GM19372 (cell line): ENCODE measurements at regions not wholly inside any gene's neighbourhood (a gene's known extent, or its start where the extent isn't known, plus 50 kb on each side); places are given as distances from the start of the nearest gene placed in this dataset.

Experiments used
- ATAC-seq: cut with Tn5 transposase; IDR thresholded peaks from one replicate; pipeline ENCODE4 v1.9.1; 2021; ENCODE audit warnings: mild to moderate bottlenecking, low read depth, moderate library complexity; ENCODE audit not compliant: unreplicated experiment

DNA sequence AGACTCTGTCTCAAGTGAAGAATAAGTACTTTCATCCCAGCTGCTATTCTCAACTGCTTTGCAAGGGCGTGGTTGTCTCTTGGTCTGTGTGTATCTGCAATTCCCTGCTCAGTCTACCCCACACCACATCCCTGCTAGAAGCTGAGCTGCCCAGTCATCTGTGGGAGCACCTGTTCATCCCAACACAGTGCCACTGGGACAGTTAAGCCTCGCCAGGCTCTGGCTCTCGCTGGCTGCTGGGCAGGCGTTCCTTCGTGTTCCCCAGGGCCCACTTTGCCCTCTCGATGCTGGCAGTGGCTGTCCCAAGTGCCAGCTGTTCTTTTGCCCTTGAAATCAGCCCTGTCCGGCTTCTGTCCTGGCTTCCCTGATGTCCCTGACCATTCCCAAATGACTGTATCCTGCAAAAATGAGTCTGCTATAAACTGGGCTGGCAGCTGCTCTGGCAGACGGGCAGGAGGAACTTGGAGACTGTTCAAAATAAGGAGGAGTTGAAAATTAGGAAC lies 91.6 kb upstream of the KLHL25 start:
- no peak for ATAC-seq

DNA sequence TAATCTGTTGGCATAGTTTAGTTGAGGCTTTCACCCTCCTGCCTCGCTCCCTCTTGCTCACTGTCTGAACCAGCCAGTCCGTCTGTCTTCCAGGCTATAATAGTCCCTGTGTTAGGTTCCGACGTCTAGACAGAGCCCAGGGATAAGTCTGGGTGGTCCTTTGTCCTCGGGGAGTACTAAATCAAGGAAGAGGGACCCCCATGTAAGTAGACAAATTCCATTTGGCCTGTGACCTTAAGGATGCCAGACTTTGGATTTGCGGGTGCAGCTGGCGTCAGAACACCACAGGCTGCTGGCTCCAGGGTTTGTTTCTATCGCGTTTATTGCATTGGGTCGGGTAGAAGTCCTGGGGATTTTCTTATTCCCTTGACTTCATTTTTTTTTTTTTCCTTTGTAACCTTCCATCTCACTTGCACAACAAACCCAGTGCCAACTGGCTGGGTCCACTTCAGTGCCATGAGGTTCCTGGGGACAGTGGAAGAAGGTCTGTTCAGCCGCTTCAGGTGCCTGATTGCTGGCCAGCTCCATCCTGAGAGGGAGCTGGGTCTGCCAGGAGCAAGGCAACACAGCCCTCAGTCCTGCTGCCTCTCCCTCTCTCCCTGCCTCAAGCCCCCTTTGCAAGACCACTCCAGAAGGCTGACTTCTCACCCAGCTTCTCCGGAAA lies 95.4 kb upstream of the KLHL25 start:
- ATAC-seq, result no peak

DNA sequence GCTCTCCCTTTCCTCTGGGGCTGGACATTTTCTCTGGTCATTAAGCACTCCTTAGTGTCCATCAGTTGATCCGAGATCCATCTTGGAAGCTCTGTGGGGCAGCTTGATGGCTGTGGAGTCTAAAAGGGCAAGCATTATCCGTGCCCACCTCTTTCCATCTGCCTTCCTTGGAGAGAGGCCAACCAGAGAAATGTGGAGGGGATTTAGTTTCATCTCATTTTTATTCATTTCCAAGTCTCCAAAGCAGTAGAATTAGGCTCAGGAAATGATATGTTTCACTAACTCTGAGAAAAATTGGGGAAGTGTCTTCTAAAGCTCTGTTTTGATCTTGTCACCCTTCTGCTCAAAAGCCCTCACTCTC lies 95.9 kb upstream of the KLHL25 start:
- no peak for ATAC-seq

- ATAC-seq, result no peak
These were observed 96.7 kb upstream of the KLHL25 start for GRCh38 chr15:85891470-85891869.

GRCh38 chr15:85892232-85892631 lies 97.5 kb upstream of the KLHL25 start:
- ATAC-seq, result no peak

DNA sequence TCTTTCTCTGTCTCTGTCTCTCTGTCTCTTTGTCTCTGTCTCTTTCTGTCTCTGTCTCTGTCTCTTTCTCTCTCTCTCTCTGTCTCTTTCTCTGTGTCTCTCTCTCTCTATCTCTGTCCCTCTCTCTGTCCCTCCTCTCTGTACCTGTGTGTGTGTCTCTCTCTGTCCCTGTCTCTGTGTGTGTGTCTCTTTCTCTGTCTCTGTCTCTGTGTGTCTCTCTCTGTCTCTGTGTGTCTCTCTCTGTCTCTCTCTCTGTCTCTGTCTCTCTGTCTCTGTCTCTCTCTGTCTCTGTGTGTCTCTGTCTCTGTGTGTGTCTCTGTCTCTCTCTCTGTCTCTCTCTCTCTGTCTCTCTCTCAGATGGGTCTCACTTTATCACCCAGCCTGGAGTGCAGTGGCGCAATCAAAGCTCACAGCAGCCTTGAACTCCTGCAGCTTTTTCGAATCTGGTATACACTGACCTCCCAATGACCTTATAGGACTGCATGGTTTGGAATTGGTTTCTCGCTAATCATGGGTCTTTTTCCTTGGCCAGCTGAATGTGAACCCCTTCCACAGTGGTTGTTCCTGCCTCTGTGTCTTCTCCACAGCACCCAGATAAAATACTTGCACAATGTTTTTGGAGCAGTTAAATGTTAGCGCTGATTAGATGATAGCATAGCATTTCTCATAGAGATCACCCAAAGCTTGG lies 102.6 kb upstream of the KLHL25 start:
- ATAC-seq, result no peak

- no peak for ATAC-seq
These were observed 103.4 kb upstream of the KLHL25 start for GRCh38 chr15:85897895-85898717.

DNA sequence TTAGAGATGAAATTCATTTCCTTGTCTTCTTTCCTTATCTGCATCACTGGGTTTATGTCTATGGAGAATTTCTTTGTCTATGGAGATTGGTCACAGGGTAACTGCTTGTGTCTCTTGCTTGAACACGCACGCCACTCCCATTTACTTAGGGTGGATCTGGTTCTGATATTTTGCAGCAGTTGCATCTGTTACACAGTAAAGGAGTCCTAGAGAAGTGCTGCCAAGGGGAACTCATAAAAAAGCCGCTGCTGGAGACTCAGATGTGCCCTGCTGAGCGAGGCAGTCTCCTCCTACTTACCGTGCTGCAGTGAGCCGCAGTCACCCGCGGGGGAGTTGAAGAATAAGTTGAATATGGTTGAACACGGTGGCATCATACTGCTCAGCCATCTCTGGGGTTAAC lies 105.2 kb upstream of the KLHL25 start:
- ATAC-seq, result no peak

DNA sequence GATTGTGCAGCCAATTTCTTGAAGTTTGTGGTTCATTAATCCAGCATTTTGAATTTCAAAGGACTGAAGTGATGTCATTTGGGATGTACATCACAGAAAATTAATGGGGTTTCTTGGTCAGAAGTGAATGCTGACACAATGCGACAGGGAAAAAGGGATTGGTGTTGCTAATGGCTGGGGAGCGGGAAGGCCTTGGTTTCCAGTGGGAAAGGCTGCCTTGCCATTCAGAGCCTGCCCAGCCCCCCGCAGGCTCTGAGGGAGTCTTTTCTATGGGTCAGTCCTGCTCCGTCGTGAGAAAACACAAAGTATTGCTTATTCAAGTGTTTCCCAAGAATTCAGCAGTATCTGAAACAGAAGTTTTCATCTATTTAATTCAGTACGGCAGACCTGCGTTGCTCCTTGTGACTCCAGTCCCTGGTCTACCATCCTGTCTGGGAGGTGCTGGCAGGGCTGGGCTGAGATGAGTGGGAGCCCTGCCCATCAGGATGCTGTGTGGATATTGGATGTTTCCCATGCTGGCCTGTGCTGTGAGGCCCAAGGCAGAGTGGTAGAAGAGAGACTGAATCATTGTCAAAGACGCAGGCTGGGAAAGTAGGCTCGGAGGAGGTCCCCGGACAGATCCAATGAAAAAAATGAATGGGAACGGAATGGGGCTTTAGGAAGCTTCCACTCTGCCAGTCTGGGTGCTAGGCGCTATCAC lies 111.2 kb upstream of the KLHL25 start:
- ATAC-seq, result no peak

- no peak for ATAC-seq
These were observed 111.9 kb upstream of the KLHL25 start for GRCh38 chr15:85906640-85907039.

DNA sequence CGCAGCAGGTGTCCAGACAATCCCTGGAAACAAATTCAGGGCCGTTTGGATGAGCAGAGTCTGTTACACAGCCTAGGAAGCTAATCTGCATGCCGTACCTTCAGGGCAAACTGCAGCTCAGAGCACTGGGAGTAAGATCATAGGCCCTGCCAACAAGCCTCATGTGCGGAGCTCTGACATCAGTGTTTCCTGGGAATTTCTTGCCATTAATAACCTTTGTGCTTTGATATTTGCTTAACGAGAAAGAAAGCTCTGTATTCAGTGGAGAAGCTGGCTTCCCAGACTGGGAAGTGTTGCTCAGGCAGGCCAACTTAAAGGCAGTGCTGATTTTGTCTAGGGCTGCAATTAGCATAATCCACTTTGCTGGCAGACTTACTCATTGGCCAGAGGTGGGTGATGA lies 116.1 kb upstream of the KLHL25 start:
- ATAC-seq, result no peak

- no peak for ATAC-seq
These were observed 118.7 kb upstream of the KLHL25 start for GRCh38 chr15:85913461-85913860.

- no peak for ATAC-seq
These were observed 126.2 kb upstream of the KLHL25 start for GRCh38 chr15:85920956-85921355.

- ATAC-seq, result no peak
These were observed 129.4 kb upstream of the KLHL25 start for GRCh38 chr15:85924088-85924487.

DNA sequence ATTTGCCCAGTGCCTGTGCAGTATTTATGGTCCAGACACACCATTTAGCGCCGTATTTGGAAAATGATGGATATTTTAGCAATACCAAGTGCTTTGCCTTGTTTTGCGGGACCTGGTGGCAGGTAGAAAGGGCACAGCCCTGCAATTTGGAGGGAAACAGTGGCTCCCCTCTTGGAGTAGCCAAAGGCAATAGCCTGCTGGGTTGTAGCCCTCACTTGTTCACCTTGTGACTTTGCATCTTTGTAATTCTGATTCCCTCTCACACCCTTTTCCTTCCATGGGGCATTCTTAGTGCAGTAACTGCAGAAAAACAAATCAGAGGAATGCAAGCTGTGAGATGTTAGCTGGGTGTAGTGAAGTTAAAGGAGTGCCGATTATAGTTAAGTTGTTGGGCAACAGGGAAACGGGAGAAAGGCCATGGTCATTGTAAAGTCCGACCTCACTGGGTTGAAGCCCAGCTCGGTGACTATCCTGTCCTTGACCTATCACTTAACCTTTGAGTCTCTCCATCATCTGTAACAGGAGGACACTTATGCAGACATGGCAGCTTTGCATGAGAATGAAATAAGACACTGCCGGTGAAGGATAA lies 131.0 kb upstream of the KLHL25 start:
- no peak for ATAC-seq

- no peak for ATAC-seq
These were observed 132.1 kb upstream of the KLHL25 start for GRCh38 chr15:85926834-85927233.

GRCh38 chr15:85927931-85928537 lies 133.3 kb upstream of the KLHL25 start:
- ATAC-seq, result no peak

DNA sequence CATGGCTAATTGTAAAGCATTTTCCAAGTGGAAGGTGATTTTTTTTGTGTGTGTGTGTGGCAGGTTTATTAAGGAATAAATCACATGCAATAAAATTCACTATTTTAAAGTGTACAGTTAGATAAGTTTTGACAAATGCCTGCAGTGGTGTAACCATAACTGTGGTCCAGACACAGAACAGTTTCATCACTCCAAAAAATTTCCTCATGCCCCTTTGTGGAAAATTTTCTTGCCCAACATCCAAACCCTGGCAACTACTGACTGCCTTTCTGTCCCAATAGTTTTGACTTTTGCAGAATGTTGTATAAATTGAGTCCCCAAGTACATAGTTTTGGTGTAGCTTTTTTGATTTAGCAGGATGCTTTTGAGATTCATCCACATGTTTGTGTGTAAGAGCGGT lies 135.1 kb upstream of the KLHL25 start:
- ATAC-seq, result no peak

DNA sequence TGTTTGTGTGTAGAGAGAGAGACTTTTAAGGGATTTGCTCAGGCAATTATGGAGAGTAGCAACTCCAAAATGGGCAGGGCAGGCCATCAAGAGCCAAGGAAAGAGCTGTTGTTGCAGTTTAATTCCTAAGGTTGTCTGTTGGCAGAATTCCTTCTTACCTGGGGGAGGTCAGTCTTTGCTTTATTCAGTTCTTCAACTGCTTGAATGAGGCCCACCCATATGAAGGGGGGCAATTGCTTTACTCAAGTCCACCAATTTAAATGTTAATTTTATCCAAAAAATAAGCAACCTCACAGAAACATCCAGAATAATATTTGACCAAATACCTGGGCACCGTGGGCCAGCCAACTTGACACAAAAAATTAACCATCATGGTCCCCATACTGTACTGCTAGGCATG lies 137.7 kb upstream of the KLHL25 start:
- ATAC-seq, result no peak

DNA sequence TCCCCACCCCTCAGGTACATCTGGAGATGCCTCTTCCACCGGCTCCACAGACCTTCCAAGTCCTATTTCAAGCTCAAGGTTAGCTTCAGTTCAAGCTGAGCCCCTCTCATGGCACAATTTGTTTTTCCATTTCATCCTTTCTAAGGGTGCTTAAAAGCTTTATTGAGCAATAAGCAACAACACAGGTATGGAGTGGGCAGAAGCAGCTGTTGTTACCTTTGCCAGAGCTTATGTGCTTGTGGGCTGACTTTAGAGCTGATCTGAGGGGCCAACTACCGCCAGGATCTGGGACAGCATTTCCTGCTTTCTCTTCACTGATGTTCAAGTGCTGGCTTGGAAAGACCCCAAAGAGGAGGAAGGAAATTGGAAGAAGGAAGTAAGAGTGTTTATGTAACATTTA lies 140.0 kb upstream of the KLHL25 start:
- no peak for ATAC-seq
